ENCODE measurements at regions not wholly inside any gene's neighbourhood (a gene's known extent, or its start where the extent isn't known, plus 50 kb on each side); places are given as distances from the start of the nearest gene placed in this dataset.

GRCh38 chr6:21856844-21857243 lies 263.3 kb downstream of the SOX4 start:
- TF ChIP-seq CTCF (IDR thresholded peaks at IDR 0.05; ENCODE audit: insufficient read depth, low read length) (no peak), REST (IDR thresholded peaks at IDR 0.05; ENCODE audit: insufficient replicate concordance, low read depth) (no peak)
